ENCODE measurements at regions not wholly inside any gene's neighbourhood (a gene's known extent, or its start where the extent isn't known, plus 50 kb on each side); places are given as distances from the start of the nearest gene placed in this dataset.

DNA sequence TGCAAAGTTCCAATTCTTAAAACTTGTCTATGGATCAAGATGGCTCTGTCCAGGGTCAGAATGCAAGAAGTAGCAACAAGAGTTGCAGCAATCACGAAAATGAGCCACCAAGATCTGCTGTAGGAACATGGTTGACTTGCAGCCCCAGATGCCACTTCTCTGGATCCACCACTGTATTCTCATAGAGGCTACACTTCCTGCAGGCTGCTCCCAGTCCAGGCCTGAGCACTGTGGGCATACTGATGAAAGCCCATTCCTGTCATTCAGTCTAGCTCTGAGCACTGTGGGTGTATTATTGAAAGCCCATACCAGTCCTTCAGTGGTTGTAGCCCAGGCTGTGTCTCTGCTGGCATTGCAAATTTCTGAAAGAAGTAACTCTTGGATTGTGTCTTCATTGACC lies 213.9 kb upstream of the AGAP1 start:
- no peaks in the 10 kb centered on the region for H3K36me3 Mint-ChIP-seq (ENCODE audit: low read depth)
- H3K27me3 Mint-ChIP-seq: peaks cover 16% of the 10 kb centered on the region
- H3K4me3 Mint-ChIP-seq: no peak overlapping the region
- peaks cover 4% of the 10 kb centered on the region for H3K9me3 Mint-ChIP-seq
- DNase-seq: no peak
- no peaks in the 10 kb centered on the region for H3K4me1 Mint-ChIP-seq
- intact Hi-C loops (cut with micrococcal nuclease): no loop called here
- no peak overlapping the region for H3K27ac Mint-ChIP-seq

- DNase-seq: no peak
- Mint-ChIP-seq H3K27ac (no peak overlapping the region), H3K36me3 (ENCODE audit: low read depth) (no peaks in the 10 kb centered on the region), H3K27me3 (peaks cover 10% of the 10 kb centered on the region), H3K4me1 (no peaks in the 10 kb centered on the region), H3K9me3 (no peaks in the 10 kb centered on the region), H3K4me3 (no peak overlapping the region)
- intact Hi-C loops (cut with micrococcal nuclease): no loop called here
Observed at GRCh38 chr2:235283246-235283645, 210.6 kb upstream of the AGAP1 start.

- H3K4me1 Mint-ChIP-seq: no peaks in the 10 kb centered on the region
- H3K27me3 Mint-ChIP-seq: peaks cover 13% of the 10 kb centered on the region
- no peak overlapping the region for H3K4me3 Mint-ChIP-seq
- intact Hi-C loops (cut with micrococcal nuclease): no loop called here
- no peak overlapping the region for H3K27ac Mint-ChIP-seq
- no peak for DNase-seq
- no peaks in the 10 kb centered on the region for H3K36me3 Mint-ChIP-seq (ENCODE audit: low read depth)
- no peaks in the 10 kb centered on the region for H3K9me3 Mint-ChIP-seq
Observed at GRCh38 chr2:235286622-235287374, 207.0 kb upstream of the AGAP1 start.

DNA sequence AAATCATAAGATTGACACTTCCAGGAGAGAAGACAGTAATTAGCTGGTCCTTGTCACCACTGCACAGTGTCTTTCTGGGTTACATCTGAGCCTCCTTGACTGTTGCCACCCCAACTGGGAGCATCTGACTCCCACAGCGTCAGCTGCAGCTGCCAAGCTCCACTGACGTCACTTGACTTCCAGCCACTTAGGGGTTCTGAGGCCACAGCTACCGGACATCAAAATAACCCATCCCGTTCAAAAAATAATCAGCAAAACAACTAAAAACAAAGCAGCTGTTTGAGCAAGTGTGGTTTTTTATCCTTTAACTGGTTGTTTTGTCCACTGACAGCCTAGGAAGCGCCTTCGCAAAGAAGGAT lies 206.5 kb upstream of the AGAP1 start:
- DNase-seq: no peak

GRCh38 chr2:235291461-235291860 lies 202.4 kb upstream of the AGAP1 start:
- Mint-ChIP-seq H3K4me1 (no peaks in the 10 kb centered on the region), H3K36me3 (ENCODE audit: low read depth) (no peaks in the 10 kb centered on the region), H3K4me3 (no peak overlapping the region), H3K9me3 (no peaks in the 10 kb centered on the region), H3K27me3 (peaks cover 3% of the 10 kb centered on the region), H3K27ac (no peak overlapping the region)
- no peak for DNase-seq
- intact Hi-C loops (cut with micrococcal nuclease): no loop called here

More for the DNA sequence above, 206.5 kb upstream of the AGAP1 start:
- no peaks in the 10 kb centered on the region for H3K36me3 Mint-ChIP-seq (ENCODE audit: low read depth)
- peaks cover 9% of the 10 kb centered on the region for H3K27me3 Mint-ChIP-seq
- H3K4me1 Mint-ChIP-seq: no peaks in the 10 kb centered on the region
- H3K27ac Mint-ChIP-seq: no peak overlapping the region
- no peak overlapping the region for H3K4me3 Mint-ChIP-seq
- H3K9me3 Mint-ChIP-seq: no peaks in the 10 kb centered on the region
- intact Hi-C loops (cut with micrococcal nuclease): no loop called here

- H3K9me3 Mint-ChIP-seq: no peaks in the 10 kb centered on the region
- H3K4me1 Mint-ChIP-seq: no peaks in the 10 kb centered on the region
- DNase-seq: no peak
- no peak overlapping the region for H3K4me3 Mint-ChIP-seq
- no peak overlapping the region for H3K27ac Mint-ChIP-seq
- peaks cover 4% of the 10 kb centered on the region for H3K27me3 Mint-ChIP-seq
- no peaks in the 10 kb centered on the region for H3K36me3 Mint-ChIP-seq (ENCODE audit: low read depth)
- intact Hi-C loops (cut with micrococcal nuclease): no loop called here
Observed at GRCh38 chr2:235293061-235293460, 200.8 kb upstream of the AGAP1 start.

DNA sequence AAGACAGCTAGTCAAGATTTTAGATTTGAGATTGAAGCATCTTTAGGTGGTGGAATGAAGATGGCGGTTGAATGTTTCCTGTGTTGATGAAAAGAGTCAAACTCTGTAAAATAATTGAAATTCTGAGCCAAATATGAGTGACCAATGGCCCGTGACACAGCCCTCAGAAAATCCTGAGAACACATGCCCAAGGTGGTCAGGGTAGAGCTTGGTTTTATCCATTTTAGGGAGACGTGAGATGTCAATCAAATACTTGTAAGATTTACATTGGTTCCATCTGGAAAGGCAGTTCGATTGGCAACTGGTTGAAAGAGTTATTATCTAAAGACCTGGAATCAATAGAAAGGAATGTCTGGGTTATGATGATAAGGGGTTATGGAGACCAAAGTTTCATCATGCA lies 198.0 kb upstream of the AGAP1 start:
- no peaks in the 10 kb centered on the region for H3K4me1 Mint-ChIP-seq
- H3K9me3 Mint-ChIP-seq: no peaks in the 10 kb centered on the region
- H3K27ac Mint-ChIP-seq: no peak overlapping the region
- no peak overlapping the region for H3K4me3 Mint-ChIP-seq
- no peak for DNase-seq
- intact Hi-C loops (cut with micrococcal nuclease): no loop called here
- H3K27me3 Mint-ChIP-seq: peaks cover 4% of the 10 kb centered on the region
- H3K36me3 Mint-ChIP-seq (ENCODE audit: low read depth): no peaks in the 10 kb centered on the region

DNA sequence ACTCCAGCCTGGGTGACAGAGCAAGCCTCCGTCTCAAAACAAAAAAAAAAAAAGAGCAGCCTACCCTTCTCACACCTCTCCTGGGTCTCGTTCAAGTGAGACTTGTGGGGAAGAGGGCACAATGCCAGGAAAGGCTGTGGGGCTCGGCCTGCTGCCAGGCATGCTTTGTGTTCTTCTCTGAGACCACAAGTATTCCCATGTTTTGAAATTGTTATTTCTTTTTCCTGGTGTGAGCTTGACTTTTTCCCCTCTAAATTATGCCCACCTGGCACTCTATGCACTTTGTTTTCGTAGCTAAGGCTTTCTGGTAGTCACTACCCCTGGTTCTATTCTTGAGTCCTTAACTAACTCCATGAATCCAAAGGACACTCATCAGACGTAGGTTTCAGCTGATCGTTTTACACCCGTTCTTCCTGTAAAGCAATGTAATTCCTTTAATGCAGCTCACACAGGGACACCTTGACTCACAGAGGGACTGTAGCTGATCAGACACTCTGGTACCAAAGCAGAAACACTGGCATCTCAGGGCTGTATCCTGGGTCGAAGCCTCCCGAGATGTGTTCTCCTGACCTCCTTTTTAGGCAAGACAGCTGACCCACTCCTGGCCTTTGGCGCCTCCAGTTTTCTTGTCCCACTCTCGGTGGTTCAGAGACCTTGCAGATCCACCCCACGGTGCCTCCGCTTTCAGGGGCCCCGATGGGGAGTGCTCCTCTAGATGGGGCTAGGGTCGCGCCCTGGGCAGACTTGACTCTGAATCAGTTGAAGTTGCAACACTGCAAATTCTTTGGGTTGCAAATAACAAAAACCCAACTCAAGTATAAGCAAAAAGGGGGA lies 193.3 kb upstream of the AGAP1 start:
- no peaks in the 10 kb centered on the region for H3K9me3 Mint-ChIP-seq
- intact Hi-C loops (cut with micrococcal nuclease): no loop called here

GRCh38 chr2:235301202-235302076 lies 192.4 kb upstream of the AGAP1 start:
- intact Hi-C loops (cut with micrococcal nuclease): no loop called here
- DNase-seq: no peak
- Mint-ChIP-seq H3K27ac (no peak overlapping the region), H3K4me1 (no peaks in the 10 kb centered on the region), H3K27me3 (peaks cover 1% of the 10 kb centered on the region), H3K36me3 (ENCODE audit: low read depth) (no peaks in the 10 kb centered on the region), H3K9me3 (no peaks in the 10 kb centered on the region), H3K4me3 (no peak overlapping the region)

More for the DNA sequence above, 193.3 kb upstream of the AGAP1 start:
- Mint-ChIP-seq H3K4me3 (no peak overlapping the region), H3K27me3 (peaks cover 1% of the 10 kb centered on the region), H3K36me3 (ENCODE audit: low read depth) (no peaks in the 10 kb centered on the region), H3K27ac (no peak overlapping the region), H3K4me1 (no peaks in the 10 kb centered on the region)
- no peak for DNase-seq

GRCh38 chr2:235302263-235302662 lies 191.6 kb upstream of the AGAP1 start:
- no peak overlapping the region for H3K27ac Mint-ChIP-seq
- peaks cover 1% of the 10 kb centered on the region for H3K27me3 Mint-ChIP-seq
- no peaks in the 10 kb centered on the region for H3K36me3 Mint-ChIP-seq (ENCODE audit: low read depth)
- intact Hi-C loops (cut with micrococcal nuclease): no loop called here
- DNase-seq: no peak
- no peaks in the 10 kb centered on the region for H3K4me1 Mint-ChIP-seq
- H3K9me3 Mint-ChIP-seq: no peaks in the 10 kb centered on the region
- no peak overlapping the region for H3K4me3 Mint-ChIP-seq

DNA sequence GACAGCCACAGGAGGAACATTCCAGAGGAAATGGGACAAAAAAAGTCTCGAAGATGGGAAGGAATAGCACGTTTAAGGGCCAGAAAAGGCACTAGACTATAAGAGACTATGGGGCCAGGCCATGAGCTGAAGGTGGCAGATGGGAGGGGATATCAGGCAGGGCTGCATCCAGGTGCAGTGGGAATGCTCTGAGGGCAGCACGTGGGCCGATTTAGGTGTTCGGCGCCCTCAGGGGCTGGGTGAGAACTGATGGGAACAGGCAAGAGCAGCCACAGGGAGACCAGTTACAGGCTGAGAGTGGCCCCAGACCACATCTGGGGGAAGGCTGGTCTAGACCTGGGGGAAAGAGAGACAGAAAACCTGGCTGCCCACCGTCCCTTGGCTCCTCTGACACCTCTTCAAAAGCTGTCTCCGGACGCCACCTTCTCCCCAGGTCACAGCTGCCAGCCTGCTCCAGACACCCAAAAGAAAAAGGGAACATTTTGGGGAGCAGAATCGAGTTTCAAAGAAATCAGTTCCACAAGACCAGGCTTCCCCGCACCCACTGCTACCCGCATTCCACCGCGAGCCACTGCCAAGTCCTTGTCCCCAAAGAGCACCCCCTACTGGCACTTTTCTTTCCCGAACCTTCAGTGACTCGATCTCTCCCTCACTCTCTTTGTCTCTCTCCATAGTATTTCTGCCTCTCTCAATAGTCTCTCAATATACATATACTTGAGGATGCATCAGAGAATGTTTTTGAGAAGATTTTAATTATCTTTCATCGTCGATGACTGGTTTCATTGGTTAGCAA lies 190.1 kb upstream of the AGAP1 start:
- no peak for DNase-seq
- Mint-ChIP-seq H3K36me3 (ENCODE audit: low read depth) (no peaks in the 10 kb centered on the region), H3K4me1 (no peaks in the 10 kb centered on the region), H3K27me3 (no peaks in the 10 kb centered on the region), H3K9me3 (no peaks in the 10 kb centered on the region), H3K4me3 (no peak overlapping the region), H3K27ac (no peak overlapping the region)
- intact Hi-C loops (cut with micrococcal nuclease): no loop called here

DNA sequence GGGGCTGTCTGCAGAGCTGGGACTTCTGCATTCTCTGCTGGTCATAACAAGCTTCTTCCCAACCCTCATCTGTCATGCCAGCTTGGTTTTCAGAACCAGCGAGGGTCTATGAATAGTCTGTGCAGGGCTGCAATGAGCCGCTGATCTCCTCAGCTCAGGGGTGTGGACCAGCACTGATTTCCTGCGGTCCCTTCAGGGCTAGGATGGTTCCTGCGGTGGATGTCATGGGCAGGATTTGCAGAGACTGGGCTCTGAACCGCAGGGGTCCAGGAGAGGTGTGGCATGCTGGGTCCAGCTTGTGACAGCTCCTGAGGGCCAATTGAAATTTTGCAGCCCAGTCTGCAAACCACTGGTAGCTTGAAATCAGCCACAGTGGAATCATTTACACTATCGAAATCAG lies 188.2 kb upstream of the AGAP1 start:
- H3K9me3 Mint-ChIP-seq: no peaks in the 10 kb centered on the region
- H3K4me1 Mint-ChIP-seq: no peaks in the 10 kb centered on the region
- no peak overlapping the region for H3K4me3 Mint-ChIP-seq
- no peak overlapping the region for H3K27ac Mint-ChIP-seq
- H3K36me3 Mint-ChIP-seq (ENCODE audit: low read depth): no peaks in the 10 kb centered on the region
- intact Hi-C loops (cut with micrococcal nuclease): no loop called here
- H3K27me3 Mint-ChIP-seq: no peaks in the 10 kb centered on the region
- no peak for DNase-seq

DNA sequence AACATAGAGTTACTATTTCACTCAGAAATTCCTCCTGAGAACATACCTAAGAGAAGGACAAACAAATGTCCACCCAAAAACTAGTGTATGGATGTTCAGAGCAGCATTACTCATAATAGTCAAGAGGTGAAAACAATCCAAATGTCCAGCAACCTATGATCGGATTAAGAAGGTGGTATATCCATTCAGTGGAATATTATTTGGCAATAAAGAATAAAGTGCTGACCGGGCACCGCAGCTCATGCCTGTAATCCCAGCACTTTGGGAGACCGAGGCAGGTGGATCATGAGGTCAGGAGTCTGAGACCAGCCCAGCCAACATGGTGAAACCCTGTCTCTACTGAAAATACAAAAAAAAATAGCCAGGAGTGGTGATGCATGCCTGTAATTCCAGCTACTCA lies 182.8 kb upstream of the AGAP1 start:
- Mint-ChIP-seq H3K27me3 (no peaks in the 10 kb centered on the region), H3K36me3 (ENCODE audit: low read depth) (no peaks in the 10 kb centered on the region), H3K9me3 (no peaks in the 10 kb centered on the region), H3K4me1 (no peaks in the 10 kb centered on the region), H3K27ac (no peak overlapping the region), H3K4me3 (no peak overlapping the region)
- no peak for DNase-seq
- intact Hi-C loops (cut with micrococcal nuclease): no loop called here

Data from activated CD4-positive, alpha-beta T cell treated with anti-CD3 and anti-CD28 coated beads, Interleukin-2, amount 10 ng/mL, durations not matched to agents 24 days and 14 days (primary cell).